Colonic mucosa (tissue), 4 donors: ENCODE measurements at regions not wholly inside any gene's neighbourhood (a gene's known extent, or its start where the extent isn't known, plus 50 kb on each side); places are given as distances from the start of the nearest gene placed in this dataset.

Experiments used
- DNase-seq: peaks from one replicate; pipeline ENCODE4 v3.0.0-alpha.2; 2020
- H3K27ac ChIP-seq: fragments of 200-600 bp; one replicate; pipeline ENCODE4 v1.8.0; 2021
- H3K27me3 ChIP-seq: fragments of 200-600 bp; one replicate; pipeline ENCODE4 v1.8.0; 2021
- H3K36me3 ChIP-seq: fragments of 200-600 bp; one replicate; pipeline ENCODE4 v1.8.0; 2021
- H3K4me1 ChIP-seq: fragments of 200-600 bp; one replicate; pipeline ENCODE4 v1.8.0; 2021; ENCODE audit warnings: mild to moderate bottlenecking
- H3K4me3 ChIP-seq: fragments of 200-600 bp; one replicate; pipeline ENCODE4 v1.8.0; 2021
- H3K9ac ChIP-seq, 2 donors: one replicate each; pipeline ENCODE4 v1.7.0; 2013; ENCODE audit warnings: control low read depth in 2 of 2, low read depth in 2 of 2, low read length in 2 of 2
- H3K9me3 ChIP-seq: fragments of 200-600 bp; one replicate; pipeline ENCODE4 v1.8.0; 2021
- intact Hi-C: fragments of 100-400 bp; cut with DNase I; formaldehyde crosslinking; loops from one replicate; pipeline ENCODE4 v1.14.1; 2022
- TF ChIP-seq, protein P1 (sequence below): fragments of 200-600 bp; IDR thresholded peaks from one replicate; pipeline ENCODE4 v1.8.0; 2022; ENCODE audit warnings: antibody characterized with exemption, mild to moderate bottlenecking
- donor health status: healthy.
- donor health status: DM: no; HTN: no; CAD: no.
- donor health status: DM: no; HTN: no; CAD: no.

DNA sequence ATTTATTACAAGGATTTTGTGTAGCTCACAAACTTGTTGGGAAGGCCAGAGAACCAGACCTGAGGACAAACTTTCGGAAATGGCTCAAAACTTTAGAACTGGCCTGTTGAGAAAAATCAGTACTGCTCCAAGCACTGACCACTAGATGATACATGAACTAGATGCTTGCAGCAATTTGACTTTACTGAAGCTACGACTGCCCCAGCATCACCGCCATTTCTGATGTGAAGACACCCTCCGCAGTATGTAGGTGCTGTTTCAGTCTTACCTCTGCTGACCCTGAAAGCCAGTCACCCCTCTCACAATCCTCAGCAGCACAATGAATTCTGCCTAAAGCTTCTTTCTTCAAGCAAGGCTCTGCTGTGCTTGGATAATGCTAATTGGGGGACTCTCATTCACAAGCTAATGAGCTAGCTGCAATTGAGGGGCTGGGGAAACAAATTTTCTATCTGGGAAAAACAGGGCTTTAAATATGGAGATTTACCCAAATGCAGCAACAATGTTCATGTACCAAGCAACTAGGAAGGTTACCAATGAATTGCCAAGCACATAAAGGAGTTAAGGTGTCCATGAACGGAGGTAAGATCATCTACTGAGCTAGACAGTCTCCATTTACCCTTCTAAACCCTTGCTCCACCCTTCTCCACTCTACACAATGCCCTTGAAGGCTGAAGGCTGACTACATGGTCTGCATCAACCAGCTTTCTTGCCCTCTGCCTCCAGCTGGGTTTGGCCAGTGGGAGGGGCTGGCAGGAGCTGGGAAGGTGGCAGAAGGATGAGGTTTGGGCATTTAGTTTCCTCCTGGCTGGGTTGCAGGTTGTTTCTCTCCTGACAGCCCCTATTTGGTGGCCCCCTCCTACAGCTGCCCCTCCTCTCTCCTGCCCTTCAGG is 53.2 kb upstream of the FSTL1 start:
- intact Hi-C loops, result no loop called here
- DNase-seq, result no peak
- no peaks in the 10 kb centered on the region for H3K27me3 ChIP-seq
- no peaks in the 10 kb centered on the region for H3K9me3 ChIP-seq
- no peaks in the 10 kb centered on the region for H3K4me1 ChIP-seq
- TF ChIP-seq, protein P1, sequence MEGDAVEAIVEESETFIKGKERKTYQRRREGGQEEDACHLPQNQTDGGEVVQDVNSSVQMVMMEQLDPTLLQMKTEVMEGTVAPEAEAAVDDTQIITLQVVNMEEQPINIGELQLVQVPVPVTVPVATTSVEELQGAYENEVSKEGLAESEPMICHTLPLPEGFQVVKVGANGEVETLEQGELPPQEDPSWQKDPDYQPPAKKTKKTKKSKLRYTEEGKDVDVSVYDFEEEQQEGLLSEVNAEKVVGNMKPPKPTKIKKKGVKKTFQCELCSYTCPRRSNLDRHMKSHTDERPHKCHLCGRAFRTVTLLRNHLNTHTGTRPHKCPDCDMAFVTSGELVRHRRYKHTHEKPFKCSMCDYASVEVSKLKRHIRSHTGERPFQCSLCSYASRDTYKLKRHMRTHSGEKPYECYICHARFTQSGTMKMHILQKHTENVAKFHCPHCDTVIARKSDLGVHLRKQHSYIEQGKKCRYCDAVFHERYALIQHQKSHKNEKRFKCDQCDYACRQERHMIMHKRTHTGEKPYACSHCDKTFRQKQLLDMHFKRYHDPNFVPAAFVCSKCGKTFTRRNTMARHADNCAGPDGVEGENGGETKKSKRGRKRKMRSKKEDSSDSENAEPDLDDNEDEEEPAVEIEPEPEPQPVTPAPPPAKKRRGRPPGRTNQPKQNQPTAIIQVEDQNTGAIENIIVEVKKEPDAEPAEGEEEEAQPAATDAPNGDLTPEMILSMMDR, result no peak
- H3K27ac ChIP-seq, result no peak overlapping the region
- no peaks in the 10 kb centered on the region for H3K36me3 ChIP-seq
- H3K9ac ChIP-seq, result no peak overlapping the region
- H3K4me3 ChIP-seq, result no peak overlapping the region

DNA sequence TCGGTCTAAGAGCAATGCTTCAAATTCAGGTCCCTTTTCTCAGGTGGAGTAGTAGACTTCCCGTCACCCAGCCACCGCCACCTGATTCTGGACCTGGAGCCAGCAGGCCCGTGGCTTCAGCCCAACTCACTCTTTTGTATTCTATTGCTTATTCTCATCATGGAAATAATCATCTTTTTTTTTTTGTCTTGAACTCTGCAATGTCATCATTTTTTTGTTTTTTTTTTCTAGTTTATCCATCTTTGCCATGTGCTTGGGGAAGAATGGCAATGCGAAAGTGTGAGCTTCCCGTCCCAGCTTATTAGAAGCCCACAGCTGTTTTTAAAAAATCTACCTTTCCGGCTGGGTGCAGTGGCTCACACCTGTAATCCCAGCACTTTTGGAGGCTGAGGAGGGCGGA is 51.3 kb upstream of the FSTL1 start:
- Histone ChIP-seq H3K36me3 (no peaks in the 10 kb centered on the region), H3K27ac (no peak overlapping the region)
- intact Hi-C loops, result no loop called here

More for the DNA sequence above, 51.3 kb upstream of the FSTL1 start:
- no peak overlapping the region for H3K4me3 ChIP-seq
- no peaks in the 10 kb centered on the region for H3K9me3 ChIP-seq
- TF ChIP-seq, protein P1, result no peak
- H3K27me3 ChIP-seq, result no peaks in the 10 kb centered on the region
- no peaks in the 10 kb centered on the region for H3K4me1 ChIP-seq
- no peak for DNase-seq
- no peak overlapping the region for H3K9ac ChIP-seq
